Right lobe of liver (tissue), 6 donors: ENCODE measurements at regions not wholly inside any gene's neighbourhood (a gene's known extent, or its start where the extent isn't known, plus 50 kb on each side); places are given as distances from the start of the nearest gene placed in this dataset.
A peak's percentile ranks its signal among the peaks of the same experiment; 100 is the strongest.

ENCODE experiments used
- ATAC-seq, 4 donors: fragments of 200-7000 bp; cut with Tn5 transposase; one replicate each; pipeline ENCODE4 v1.9.1; 2020; ENCODE audit warnings: mild to moderate bottlenecking in 4 of 4, moderate library complexity in 4 of 4
- DNase-seq, 3 donors: peaks; one replicate each; pipeline ENCODE4 v3.0.0-alpha.2; 2020
- H3K27ac ChIP-seq, 3 donors: fragments of 200-600 bp; one replicate each; pipeline ENCODE4 v1.8.0; 2022
- H3K27me3 ChIP-seq, 2 donors: fragments of 200-600 bp; one replicate each; pipeline ENCODE4 v1.8.0; 2022
- H3K36me3 ChIP-seq, 4 donors: fragments of 200-600 bp; sonication (generic) in 1 of 4; one replicate each; pipeline versions ENCODE4 v1.5.1 to v1.8.0; 2017 to 2022; ENCODE audit warnings: control low read depth in 1 of 4
- H3K4me1 ChIP-seq, 4 donors: fragments of 200-600 bp; sonication (generic) in 1 of 4; one replicate each; pipeline versions ENCODE4 v1.5.1 to v1.8.0; 2017 to 2022; ENCODE audit warnings: control low read depth in 1 of 4
- H3K4me3 ChIP-seq, 3 donors: fragments of 200-600 bp; one replicate each; pipeline ENCODE4 v1.8.0; 2022
- H3K9me3 ChIP-seq, 4 donors: fragments of 200-600 bp; sonication (generic) in 1 of 4; one replicate each; pipeline versions ENCODE4 v1.5.1 to v1.8.0; 2017 to 2022; ENCODE audit warnings: control low read depth in 1 of 4
- CTCF ChIP-seq, 4 donors: fragments of 200-600 bp in 3 of 4; fragments of 450-650 bp in 1 of 4; IDR thresholded peaks; one replicate each; pipeline versions ENCODE4 v1.5.1 to v1.8.0; 2016 to 2022; ENCODE audit warnings: antibody characterized with exemption in 4 of 4, mild to moderate bottlenecking in 2 of 4
- POLR2A ChIP-seq: fragments of 450-650 bp; IDR thresholded peaks from one replicate; pipeline ENCODE4 v1.6.1; 2017; ENCODE audit warnings: antibody characterized with exemption, mild to moderate bottlenecking
- WGBS: methylation state at CpG from one replicate; pipeline ENCODE4 v1.1.6; 2018; ENCODE audit warnings: low coverage, low lambda C conversion rate; ENCODE audit not compliant: insufficient coverage; ENCODE audit errors: missing lambda C conversion rate; 5-methylcytosine and 5-hydroxymethylcytosine counted together
- intact Hi-C, 2 donors: fragments of 100-400 bp; cut with DNase I; formaldehyde crosslinking; loops; one replicate each; pipeline versions ENCODE4 v1.11.2 to v1.14.1; 2022
- donor health status: DM: no; HTN: yes; CAD: no.
- donor health status: DM: no; HTN: no; CAD: no.
- donor health status: DM: no; HTN: no; CAD: no.
- donor health status: DM: no; HTN: yes; CAD: no.
- donor health status: DM: no; HTN: yes; CAD: no.

- ATAC-seq (no peak), DNase-seq (no peak)
- Histone ChIP-seq H3K27ac (no peak overlapping the region), H3K36me3 (no peaks in the 10 kb centered on the region), H3K9me3 (no peaks in the 10 kb centered on the region), H3K4me3 (no peak overlapping the region), H3K4me1 (no peaks in the 10 kb centered on the region), H3K27me3 (no peaks in the 10 kb centered on the region)
- intact Hi-C loops, result no loop called here
- TF ChIP-seq CTCF (IDR thresholded peaks at IDR 0.05), result no peak
- no peak for TF ChIP-seq POLR2A
- 63% methylated on average over 1 of the region's 1 CpG for WGBS
Measured at GRCh38 chr11:8340296-8340695, 76.6 kb upstream of the LMO1 start.

- H3K4me3 ChIP-seq, result no peak overlapping the region
- intact Hi-C loops, result no loop called here
- WGBS, result 84% methylated on average over 5 of the region's 25 CpGs
- no peaks in the 10 kb centered on the region for H3K36me3 ChIP-seq
- TF ChIP-seq CTCF (IDR thresholded peaks at IDR 0.05), result no peak
- TF ChIP-seq POLR2A, result no peak
- no peaks in the 10 kb centered on the region for H3K27me3 ChIP-seq
- DNase-seq (no peak), ATAC-seq (no peak)
- no peak overlapping the region for H3K27ac ChIP-seq
- no peaks in the 10 kb centered on the region for H3K4me1 ChIP-seq
- no peaks in the 10 kb centered on the region for H3K9me3 ChIP-seq
Measured at GRCh38 chr11:8339592-8340022, 75.9 kb upstream of the LMO1 start.

- Histone ChIP-seq H3K4me3 (no peak overlapping the region), H3K36me3 (no peaks in the 10 kb centered on the region), H3K27me3 (no peaks in the 10 kb centered on the region), H3K4me1 (no peaks in the 10 kb centered on the region), H3K9me3 (no peaks in the 10 kb centered on the region), H3K27ac (no peak overlapping the region)
- whole genome bisulfite sequencing, result 5% methylated on average over 4 of the region's 8 CpGs
- ATAC-seq (peak; percentile 74 to 89 (median 80)), DNase-seq (peak; percentile 56 to 63 (median 57))
- intact Hi-C loops, result no loop called here
- TF ChIP-seq CTCF (IDR thresholded peaks at IDR 0.05), result peak; percentile 34 to 76 (median 68)
- TF ChIP-seq POLR2A, result no peak
Measured at GRCh38 chr11:8338138-8338537, 74.5 kb upstream of the LMO1 start.

- Histone ChIP-seq H3K4me3 (no peak overlapping the region), H3K36me3 (no peaks in the 10 kb centered on the region), H3K27me3 (no peaks in the 10 kb centered on the region), H3K27ac (no peak overlapping the region), H3K4me1 (no peaks in the 10 kb centered on the region), H3K9me3 (no peaks in the 10 kb centered on the region)
- 84% methylated on average over 4 of the region's 19 CpGs for WGBS
- ATAC-seq (no peak), DNase-seq (no peak)
- intact Hi-C loops, result no loop called here
- no peak for TF ChIP-seq CTCF (IDR thresholded peaks at IDR 0.05)
- TF ChIP-seq POLR2A, result no peak
Measured at GRCh38 chr11:8337130-8337795, 73.6 kb upstream of the LMO1 start.
